ENCODE measurements at regions not wholly inside any gene's neighbourhood (a gene's known extent, or its start where the extent isn't known, plus 50 kb on each side); places are given as distances from the start of the nearest gene placed in this dataset.

GRCh38 chr5:40021007-40021406, 596.2 kb upstream of the DAB2 start:
- no peak overlapping the region for H3K27ac ChIP-seq (ENCODE audit: insufficient read depth, low read depth, low read length, poor library complexity, severe bottlenecking)
- no peaks in the 10 kb centered on the region for H3K27me3 ChIP-seq (ENCODE audit: control insufficient read depth, insufficient read depth, low read length, poor library complexity, severe bottlenecking)
- no peaks in the 10 kb centered on the region for H3K9me3 ChIP-seq (ENCODE audit: control insufficient read depth, low read length)
- H3K4me3 ChIP-seq (ENCODE audit: insufficient read depth, low read depth, low read length): no peak overlapping the region
- H3K4me1 ChIP-seq (ENCODE audit: control insufficient read depth, insufficient read depth, low read length): no peaks in the 10 kb centered on the region
- 90 to 100% methylated on average over 2 of the region's 2 CpGs for WGBS, 2 experiments
- no peaks in the 10 kb centered on the region for H3K36me3 ChIP-seq (ENCODE audit: control insufficient read depth, insufficient read depth, low read length)

GRCh38 chr5:40017918-40018317, 593.1 kb upstream of the DAB2 start:
- H3K36me3 ChIP-seq (ENCODE audit: control insufficient read depth, insufficient read depth, low read length): no peaks in the 10 kb centered on the region
- H3K27ac ChIP-seq (ENCODE audit: insufficient read depth, low read depth, low read length, poor library complexity, severe bottlenecking): no peak overlapping the region
- H3K9me3 ChIP-seq (ENCODE audit: control insufficient read depth, low read length): no peaks in the 10 kb centered on the region
- 95 to 96% methylated on average over 3 of the region's 3 CpGs for WGBS, 2 experiments
- H3K4me3 ChIP-seq (ENCODE audit: insufficient read depth, low read depth, low read length): no peak overlapping the region
- H3K4me1 ChIP-seq (ENCODE audit: control insufficient read depth, insufficient read depth, low read length): no peaks in the 10 kb centered on the region
- H3K27me3 ChIP-seq (ENCODE audit: control insufficient read depth, insufficient read depth, low read length, poor library complexity, severe bottlenecking): no peaks in the 10 kb centered on the region

GRCh38 chr5:40017135-40017534, 592.4 kb upstream of the DAB2 start:
- 94 to 97% methylated on average over 1 of the region's 1 CpG for WGBS, 2 experiments
- Histone ChIP-seq H3K36me3 (ENCODE audit: control insufficient read depth, insufficient read depth, low read length) (no peaks in the 10 kb centered on the region), H3K9me3 (ENCODE audit: control insufficient read depth, low read length) (no peaks in the 10 kb centered on the region), H3K4me1 (ENCODE audit: control insufficient read depth, insufficient read depth, low read length) (no peaks in the 10 kb centered on the region), H3K27ac (ENCODE audit: insufficient read depth, low read depth, low read length, poor library complexity, severe bottlenecking) (no peak overlapping the region), H3K27me3 (ENCODE audit: control insufficient read depth, insufficient read depth, low read length, poor library complexity, severe bottlenecking) (no peaks in the 10 kb centered on the region), H3K4me3 (ENCODE audit: insufficient read depth, low read depth, low read length) (no peak overlapping the region)

- Histone ChIP-seq H3K27me3 (ENCODE audit: control insufficient read depth, insufficient read depth, low read length, poor library complexity, severe bottlenecking) (no peaks in the 10 kb centered on the region), H3K9me3 (ENCODE audit: control insufficient read depth, low read length) (no peaks in the 10 kb centered on the region), H3K27ac (ENCODE audit: insufficient read depth, low read depth, low read length, poor library complexity, severe bottlenecking) (no peak overlapping the region), H3K4me1 (ENCODE audit: control insufficient read depth, insufficient read depth, low read length) (no peaks in the 10 kb centered on the region), H3K4me3 (ENCODE audit: insufficient read depth, low read depth, low read length) (no peak overlapping the region), H3K36me3 (ENCODE audit: control insufficient read depth, insufficient read depth, low read length) (no peaks in the 10 kb centered on the region)
- 60 to 100% methylated on average over 1 of the region's 1 CpG for WGBS, 2 experiments
These were observed 585.7 kb upstream of the DAB2 start for GRCh38 chr5:40010436-40010835.

GRCh38 chr5:40006260-40006659, 581.5 kb upstream of the DAB2 start:
- no peaks in the 10 kb centered on the region for H3K4me1 ChIP-seq (ENCODE audit: control insufficient read depth, insufficient read depth, low read length)
- H3K27me3 ChIP-seq (ENCODE audit: control insufficient read depth, insufficient read depth, low read length, poor library complexity, severe bottlenecking): no peaks in the 10 kb centered on the region
- H3K9me3 ChIP-seq (ENCODE audit: control insufficient read depth, low read length): no peaks in the 10 kb centered on the region
- WGBS, 2 experiments: 80 to 89% methylated on average over 1 of the region's 1 CpG
- H3K4me3 ChIP-seq (ENCODE audit: insufficient read depth, low read depth, low read length): no peak overlapping the region
- H3K27ac ChIP-seq (ENCODE audit: insufficient read depth, low read depth, low read length, poor library complexity, severe bottlenecking): no peak overlapping the region
- no peaks in the 10 kb centered on the region for H3K36me3 ChIP-seq (ENCODE audit: control insufficient read depth, insufficient read depth, low read length)

GRCh38 chr5:40001796-40002195, 577.0 kb upstream of the DAB2 start:
- no peak overlapping the region for H3K27ac ChIP-seq (ENCODE audit: insufficient read depth, low read depth, low read length, poor library complexity, severe bottlenecking)
- no peaks in the 10 kb centered on the region for H3K4me1 ChIP-seq (ENCODE audit: control insufficient read depth, insufficient read depth, low read length)
- 88% methylated on average over 1 of the region's 1 CpG; no CpG with 5 or more reads in 1 of the 2 experiments for WGBS, 2 experiments
- no peak overlapping the region for H3K4me3 ChIP-seq (ENCODE audit: insufficient read depth, low read depth, low read length)
- no peaks in the 10 kb centered on the region for H3K9me3 ChIP-seq (ENCODE audit: control insufficient read depth, low read length)
- H3K36me3 ChIP-seq (ENCODE audit: control insufficient read depth, insufficient read depth, low read length): no peaks in the 10 kb centered on the region
- H3K27me3 ChIP-seq (ENCODE audit: control insufficient read depth, insufficient read depth, low read length, poor library complexity, severe bottlenecking): no peaks in the 10 kb centered on the region

GRCh38 chr5:39998518-39998917, 573.7 kb upstream of the DAB2 start:
- Histone ChIP-seq H3K27ac (ENCODE audit: insufficient read depth, low read depth, low read length, poor library complexity, severe bottlenecking) (no peak overlapping the region), H3K27me3 (ENCODE audit: control insufficient read depth, insufficient read depth, low read length, poor library complexity, severe bottlenecking) (no peaks in the 10 kb centered on the region), H3K4me3 (ENCODE audit: insufficient read depth, low read depth, low read length) (no peak overlapping the region), H3K4me1 (ENCODE audit: control insufficient read depth, insufficient read depth, low read length) (no peaks in the 10 kb centered on the region), H3K9me3 (ENCODE audit: control insufficient read depth, low read length) (no peaks in the 10 kb centered on the region), H3K36me3 (ENCODE audit: control insufficient read depth, insufficient read depth, low read length) (no peaks in the 10 kb centered on the region)

GRCh38 chr5:39995990-39996389, 571.2 kb upstream of the DAB2 start:
- Histone ChIP-seq H3K27me3 (ENCODE audit: control insufficient read depth, insufficient read depth, low read length, poor library complexity, severe bottlenecking) (no peaks in the 10 kb centered on the region), H3K36me3 (ENCODE audit: control insufficient read depth, insufficient read depth, low read length) (no peaks in the 10 kb centered on the region), H3K27ac (ENCODE audit: insufficient read depth, low read depth, low read length, poor library complexity, severe bottlenecking) (no peak overlapping the region), H3K4me3 (ENCODE audit: insufficient read depth, low read depth, low read length) (no peak overlapping the region), H3K4me1 (ENCODE audit: control insufficient read depth, insufficient read depth, low read length) (no peaks in the 10 kb centered on the region), H3K9me3 (ENCODE audit: control insufficient read depth, low read length) (no peaks in the 10 kb centered on the region)
- 100% methylated on average over 1 of the region's 1 CpG for WGBS, 2 experiments

- 91 to 94% methylated on average over 2 of the region's 2 CpGs for WGBS, 2 experiments
- no peaks in the 10 kb centered on the region for H3K4me1 ChIP-seq (ENCODE audit: control insufficient read depth, insufficient read depth, low read length)
These were observed 567.9 kb upstream of the DAB2 start for GRCh38 chr5:39992617-39993202.

GRCh38 chr5:39986614-39987013, 561.8 kb upstream of the DAB2 start:
- H3K36me3 ChIP-seq (ENCODE audit: control insufficient read depth, insufficient read depth, low read length): no peaks in the 10 kb centered on the region
- no peak overlapping the region for H3K27ac ChIP-seq (ENCODE audit: insufficient read depth, low read depth, low read length, poor library complexity, severe bottlenecking)
- no peaks in the 10 kb centered on the region for H3K27me3 ChIP-seq (ENCODE audit: control insufficient read depth, insufficient read depth, low read length, poor library complexity, severe bottlenecking)
- H3K4me1 ChIP-seq (ENCODE audit: control insufficient read depth, insufficient read depth, low read length): no peaks in the 10 kb centered on the region
- WGBS, 2 experiments: 92% methylated on average over 2 of the region's 2 CpGs; no CpG with 5 or more reads in 1 of the 2 experiments
- no peaks in the 10 kb centered on the region for H3K9me3 ChIP-seq (ENCODE audit: control insufficient read depth, low read length)
- H3K4me3 ChIP-seq (ENCODE audit: insufficient read depth, low read depth, low read length): no peak overlapping the region

More at GRCh38 chr5:39992617-39993202, 567.9 kb upstream of the DAB2 start:
- H3K27me3 ChIP-seq (ENCODE audit: control insufficient read depth, insufficient read depth, low read length, poor library complexity, severe bottlenecking): no peaks in the 10 kb centered on the region
- no peak overlapping the region for H3K27ac ChIP-seq (ENCODE audit: insufficient read depth, low read depth, low read length, poor library complexity, severe bottlenecking)
- no peaks in the 10 kb centered on the region for H3K36me3 ChIP-seq (ENCODE audit: control insufficient read depth, insufficient read depth, low read length)
- no peaks in the 10 kb centered on the region for H3K9me3 ChIP-seq (ENCODE audit: control insufficient read depth, low read length)
- no peak overlapping the region for H3K4me3 ChIP-seq (ENCODE audit: insufficient read depth, low read depth, low read length)

- no peaks in the 10 kb centered on the region for H3K9me3 ChIP-seq (ENCODE audit: control insufficient read depth, low read length)
- no peaks in the 10 kb centered on the region for H3K4me1 ChIP-seq (ENCODE audit: control insufficient read depth, insufficient read depth, low read length)
- WGBS, 2 experiments: 89% methylated on average over 1 of the region's 1 CpG; no CpG with 5 or more reads in 1 of the 2 experiments
- no peaks in the 10 kb centered on the region for H3K36me3 ChIP-seq (ENCODE audit: control insufficient read depth, insufficient read depth, low read length)
- H3K4me3 ChIP-seq (ENCODE audit: insufficient read depth, low read depth, low read length): no peak overlapping the region
- H3K27ac ChIP-seq (ENCODE audit: insufficient read depth, low read depth, low read length, poor library complexity, severe bottlenecking): no peak overlapping the region
- no peaks in the 10 kb centered on the region for H3K27me3 ChIP-seq (ENCODE audit: control insufficient read depth, insufficient read depth, low read length, poor library complexity, severe bottlenecking)
These were observed 555.3 kb upstream of the DAB2 start for GRCh38 chr5:39980056-39980455.

Measured in ectodermal cell (in vitro differentiated cells).